WTC11 (cell line): ENCODE measurements at regions not wholly inside any gene's neighbourhood (a gene's known extent, or its start where the extent isn't known, plus 50 kb on each side); places are given as distances from the start of the nearest gene placed in this dataset.

Source experiments
- ATF2 ChIP-seq: sonication (generic); formaldehyde crosslinking; IDR thresholded peaks from 2 replicates; pipeline ENCODE4 v1.8.1; 2022; ENCODE audit warnings: low read depth, missing genetic modification reagents, borderline replicate concordance
- MYBL2 ChIP-seq: sonication (generic); formaldehyde crosslinking; IDR thresholded peaks from 2 replicates; pipeline ENCODE4 v1.8.1; 2023; ENCODE audit warnings: mild to moderate bottlenecking, moderate library complexity, missing genetic modification reagents
- NFYB ChIP-seq: sonication (generic); formaldehyde crosslinking; conservative IDR thresholded peaks from 2 replicates; pipeline ENCODE4 v1.8.0; 2022; ENCODE audit warnings: low read depth, missing genetic modification reagents
- TF ChIP-seq, protein P1 (sequence below): fragments of 200-600 bp; IDR thresholded peaks from 2 replicates; pipeline ENCODE4 v1.8.0; 2022; ENCODE audit warnings: antibody characterized with exemption

DNA sequence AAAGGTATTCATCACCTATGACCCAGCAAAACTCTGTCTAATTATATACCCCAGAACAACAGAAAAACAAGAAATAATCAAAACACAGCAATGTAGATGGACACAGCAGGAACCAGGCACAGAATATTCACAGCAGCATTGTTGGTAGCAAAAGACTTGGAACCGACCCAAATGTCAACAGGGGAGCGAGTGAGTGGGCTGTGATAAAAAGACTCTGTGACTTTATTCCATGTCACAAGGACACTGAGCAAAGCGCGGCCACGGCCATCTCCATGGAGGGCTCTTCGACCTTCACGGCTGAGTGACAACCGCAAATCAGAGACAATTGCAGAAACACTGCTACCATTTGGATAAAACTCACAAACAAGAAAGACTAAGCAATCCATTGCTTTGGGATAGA, 1373.1 kb downstream of the TBC1D22A start:
- TF ChIP-seq, protein P1, sequence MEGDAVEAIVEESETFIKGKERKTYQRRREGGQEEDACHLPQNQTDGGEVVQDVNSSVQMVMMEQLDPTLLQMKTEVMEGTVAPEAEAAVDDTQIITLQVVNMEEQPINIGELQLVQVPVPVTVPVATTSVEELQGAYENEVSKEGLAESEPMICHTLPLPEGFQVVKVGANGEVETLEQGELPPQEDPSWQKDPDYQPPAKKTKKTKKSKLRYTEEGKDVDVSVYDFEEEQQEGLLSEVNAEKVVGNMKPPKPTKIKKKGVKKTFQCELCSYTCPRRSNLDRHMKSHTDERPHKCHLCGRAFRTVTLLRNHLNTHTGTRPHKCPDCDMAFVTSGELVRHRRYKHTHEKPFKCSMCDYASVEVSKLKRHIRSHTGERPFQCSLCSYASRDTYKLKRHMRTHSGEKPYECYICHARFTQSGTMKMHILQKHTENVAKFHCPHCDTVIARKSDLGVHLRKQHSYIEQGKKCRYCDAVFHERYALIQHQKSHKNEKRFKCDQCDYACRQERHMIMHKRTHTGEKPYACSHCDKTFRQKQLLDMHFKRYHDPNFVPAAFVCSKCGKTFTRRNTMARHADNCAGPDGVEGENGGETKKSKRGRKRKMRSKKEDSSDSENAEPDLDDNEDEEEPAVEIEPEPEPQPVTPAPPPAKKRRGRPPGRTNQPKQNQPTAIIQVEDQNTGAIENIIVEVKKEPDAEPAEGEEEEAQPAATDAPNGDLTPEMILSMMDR: no peak
- TF ChIP-seq ATF2 (CRISPR knock-in tag): no peak
- TF ChIP-seq MYBL2 (CRISPR knock-in tag): no peak
- no peak for TF ChIP-seq NFYB
